Activated naive CD4-positive, alpha-beta T cell treated with anti-CD3 and anti-CD28 coated beads, Interleukin-2, amount 50 U/mL, for 72 hours (primary cell): ENCODE measurements at regions not wholly inside any gene's neighbourhood (a gene's known extent, or its start where the extent isn't known, plus 50 kb on each side); places are given as distances from the start of the nearest gene placed in this dataset.
"Not testable (repeated sequence)": the region's sequence is repeated elsewhere in the genome, so short reads cannot be mapped to it uniquely, and the experiment has no call there.

ENCODE experiments used
- ATAC-seq, 2 donors: fragments of 150-1000 bp; cut with Tn5 transposase; 2 replicates each; pipeline ENCODE4 v1.10.0; 2021; ENCODE audit warnings: mild to moderate bottlenecking in 2 of 2, moderate library complexity in 2 of 2
- DNase-seq, 2 donors: peaks; one replicate each; pipeline ENCODE4 v3.0.0; 2021 to 2022; ENCODE audit warnings: low spot score in 2 of 2
- H3K27ac Mint-ChIP-seq, 2 donors: one replicate each; pipeline ENCODE4 v1.8.0; 2022; ENCODE audit warnings: mild to moderate bottlenecking in 2 of 2, mixed read lengths in 2 of 2
- H3K36me3 Mint-ChIP-seq, 2 donors: one replicate each; pipeline ENCODE4 v1.8.0; 2022; ENCODE audit warnings: mixed read lengths in 2 of 2
- H3K9me3 Mint-ChIP-seq, 2 donors: one replicate each; pipeline ENCODE4 v1.8.0; 2022; ENCODE audit warnings: mixed read lengths in 2 of 2

DNA sequence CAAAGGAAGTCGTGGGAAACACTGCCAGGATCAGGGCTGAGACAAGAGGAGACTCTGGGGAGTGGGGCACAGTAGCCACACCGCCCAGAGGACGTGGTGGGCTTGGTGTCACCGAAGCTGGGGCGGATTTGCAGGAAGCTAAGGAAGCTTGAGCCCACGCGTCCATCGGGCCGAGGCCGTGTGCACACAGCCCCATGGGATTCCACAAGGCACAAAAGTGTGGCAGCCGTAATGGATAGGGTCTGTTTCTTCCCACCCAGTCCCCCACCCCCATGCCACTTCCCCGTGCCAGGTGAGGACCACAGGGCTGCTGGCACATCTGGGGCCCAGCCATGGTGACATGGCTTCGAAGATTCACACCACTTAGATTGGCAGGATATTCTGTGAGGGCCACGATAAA is 153.2 kb upstream of the SPACA7 start:
- ATAC-seq (no peak), DNase-seq (no peak)
- Mint-ChIP-seq H3K27ac (no peak overlapping the region), H3K36me3 (no peaks in the 10 kb centered on the region), H3K9me3 (no peaks in the 10 kb centered on the region)

- not testable (repeated sequence) for H3K9me3 Mint-ChIP-seq, ATAC-seq
These were observed 152.2 kb upstream of the SPACA7 start for GRCh38 chr13:112223929-112224328.

DNA sequence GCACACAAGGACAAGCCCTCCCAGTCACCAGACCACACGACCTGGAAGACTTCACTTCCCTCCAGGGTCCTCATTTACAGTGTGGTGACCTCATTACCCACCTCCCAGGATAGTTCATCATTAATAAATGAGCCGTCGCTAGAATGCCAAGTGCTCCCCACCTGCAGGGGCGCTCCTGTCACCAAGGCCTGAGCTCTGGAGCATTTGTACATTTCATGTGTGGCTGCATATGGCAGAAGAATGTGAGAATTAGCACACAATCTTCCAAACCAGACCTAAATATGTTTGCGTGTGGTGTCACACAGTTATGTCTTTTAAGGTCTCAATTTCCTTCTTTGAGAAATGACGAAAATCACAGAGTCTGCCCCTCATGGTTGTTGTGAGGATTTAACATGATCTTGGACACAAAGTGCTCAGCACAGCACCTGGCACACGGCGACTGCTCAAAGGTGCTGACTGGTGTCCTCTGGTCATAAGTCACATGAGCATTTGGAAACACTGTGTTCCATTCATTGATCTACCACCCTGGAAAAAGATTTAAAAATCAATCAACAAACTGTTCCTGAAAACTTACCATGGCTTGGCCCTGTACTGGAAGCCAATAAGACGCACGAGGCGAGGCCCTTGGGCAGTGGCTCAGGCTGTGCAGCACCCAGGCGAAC is 150.6 kb upstream of the SPACA7 start:
- no peaks in the 10 kb centered on the region for H3K9me3 Mint-ChIP-seq
- ATAC-seq, result no peak
- no peak overlapping the region for H3K27ac Mint-ChIP-seq
- no peaks in the 10 kb centered on the region for H3K36me3 Mint-ChIP-seq
- DNase-seq, result no peak

More at GRCh38 chr13:112223929-112224328, 152.2 kb upstream of the SPACA7 start:
- not testable (repeated sequence) for DNase-seq, H3K36me3 Mint-ChIP-seq, H3K27ac Mint-ChIP-seq

DNA sequence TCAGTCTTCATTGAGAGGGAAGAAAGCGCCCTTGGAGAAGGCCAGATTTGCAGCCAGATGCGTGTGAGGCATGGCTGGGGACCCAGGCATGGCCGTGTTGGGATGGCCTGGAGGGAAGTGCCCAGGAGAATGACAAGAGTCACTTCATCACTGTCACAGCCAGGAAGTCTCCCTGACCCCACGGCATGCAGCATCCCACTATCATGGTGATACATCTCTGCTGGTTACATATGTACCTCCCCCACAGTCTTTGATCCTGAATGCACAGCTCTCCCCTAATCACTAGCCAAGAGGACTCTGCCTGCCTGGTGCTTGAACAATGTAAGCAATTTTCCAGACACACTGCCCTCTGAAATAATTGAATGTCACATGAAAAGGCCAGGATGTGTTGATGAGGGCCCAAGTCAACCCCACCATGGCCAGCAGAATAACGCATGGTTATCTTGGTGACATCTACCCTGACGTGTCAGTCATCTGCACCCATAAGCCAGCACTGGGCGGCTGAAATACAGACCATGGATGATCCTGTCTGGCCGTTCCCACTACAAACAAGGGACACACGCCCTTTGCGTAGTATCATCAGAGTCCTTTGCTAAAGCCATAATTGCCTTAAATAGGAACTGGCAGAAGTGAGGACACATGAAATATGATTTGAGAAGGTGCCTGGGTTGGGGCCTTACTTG is 149.7 kb upstream of the SPACA7 start:
- ATAC-seq, result no peak
- H3K9me3 Mint-ChIP-seq, result no peaks in the 10 kb centered on the region
- H3K27ac Mint-ChIP-seq, result no peak overlapping the region
- DNase-seq, result no peak
- H3K36me3 Mint-ChIP-seq, result no peaks in the 10 kb centered on the region

DNA sequence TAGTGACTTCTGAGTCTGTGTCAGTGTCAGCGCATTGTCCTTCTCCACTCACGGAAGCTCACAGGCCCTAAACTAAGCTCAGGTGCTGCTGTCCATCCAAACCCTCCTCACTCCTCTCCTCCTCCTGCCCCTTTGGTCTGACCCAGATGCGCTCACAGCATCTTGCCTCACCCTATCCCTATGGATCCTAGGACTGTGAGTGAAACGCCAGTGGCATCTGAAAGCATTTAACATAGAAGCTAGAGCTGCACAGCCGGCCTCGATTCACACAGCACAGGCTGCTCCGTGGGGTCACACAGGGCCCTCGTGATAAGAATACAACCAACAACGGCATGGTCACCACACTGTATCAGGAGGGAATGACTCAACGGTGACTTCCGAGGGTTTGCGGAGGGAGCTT is 149.1 kb upstream of the SPACA7 start:
- H3K27ac Mint-ChIP-seq, result no peak overlapping the region
- ATAC-seq (no peak), DNase-seq (no peak)
- H3K9me3 Mint-ChIP-seq, result no peaks in the 10 kb centered on the region
- H3K36me3 Mint-ChIP-seq, result no peaks in the 10 kb centered on the region

DNA sequence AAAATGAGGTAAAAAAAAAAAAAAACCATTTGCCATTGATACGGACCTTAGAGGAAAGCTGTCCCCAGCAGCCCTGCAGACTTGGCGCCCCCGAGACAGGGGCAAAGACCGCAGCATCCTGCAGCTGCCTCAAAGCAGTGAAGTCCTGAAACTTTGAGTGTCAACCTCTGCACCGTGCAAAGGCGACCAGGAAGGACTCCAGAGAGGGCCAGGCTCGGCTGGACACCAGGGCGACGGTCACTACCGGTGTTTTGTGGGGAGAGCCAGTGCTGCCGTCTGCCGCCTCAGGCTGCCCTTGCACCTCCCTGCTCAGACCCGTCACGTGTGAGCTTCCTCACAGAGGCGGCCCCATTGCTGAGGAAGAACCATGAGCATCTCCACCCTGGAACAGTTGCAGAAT is 146.7 kb upstream of the SPACA7 start:
- H3K36me3 Mint-ChIP-seq, result no peaks in the 10 kb centered on the region
- no peak overlapping the region for H3K27ac Mint-ChIP-seq
- ATAC-seq, result no peak
- DNase-seq, result no peak
- H3K9me3 Mint-ChIP-seq, result no peaks in the 10 kb centered on the region

DNA sequence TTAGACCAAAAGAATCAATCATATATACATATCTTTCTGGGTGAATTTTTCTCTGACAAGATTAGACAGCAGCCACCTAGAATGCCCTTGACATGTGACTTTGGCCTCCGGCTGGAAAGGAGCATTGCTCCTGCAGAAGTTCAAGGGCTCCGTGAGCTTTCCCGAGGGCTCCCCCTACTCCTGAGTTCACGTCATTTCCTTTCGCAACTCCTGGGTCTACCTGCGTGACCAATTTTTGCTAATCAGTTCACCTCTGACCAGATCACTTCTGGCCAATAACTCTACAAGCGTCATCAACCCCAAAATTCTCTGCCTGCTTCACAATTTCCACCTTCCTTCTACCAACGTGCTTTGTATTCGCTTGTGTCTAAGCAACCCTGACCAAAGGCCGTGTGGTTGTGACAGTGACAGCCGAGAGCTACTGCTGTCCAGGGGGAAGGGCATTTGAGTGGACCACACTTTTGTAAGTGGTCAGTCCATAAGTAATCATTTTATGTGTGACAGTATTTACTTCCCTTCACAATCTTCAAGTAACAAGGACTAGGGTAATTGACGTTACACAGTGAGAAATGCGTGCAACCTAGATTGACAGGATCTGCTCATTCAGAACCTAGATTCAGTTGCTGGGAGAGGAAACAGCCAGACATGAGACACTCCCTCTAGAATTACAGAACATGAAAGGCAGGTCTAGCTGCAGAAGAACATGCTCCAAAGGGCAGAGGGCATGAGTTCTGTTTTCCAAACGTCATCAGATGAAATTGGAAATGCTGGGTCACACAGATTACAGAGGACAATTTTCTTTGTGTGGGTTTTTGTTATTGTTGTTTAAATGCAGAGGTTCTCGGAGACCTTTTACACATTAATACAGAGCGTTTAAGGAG is 145.9 kb upstream of the SPACA7 start:
- ATAC-seq (no peak), DNase-seq (no peak)
- H3K36me3 Mint-ChIP-seq, result no peaks in the 10 kb centered on the region
- no peak overlapping the region for H3K27ac Mint-ChIP-seq
- H3K9me3 Mint-ChIP-seq, result no peaks in the 10 kb centered on the region

DNA sequence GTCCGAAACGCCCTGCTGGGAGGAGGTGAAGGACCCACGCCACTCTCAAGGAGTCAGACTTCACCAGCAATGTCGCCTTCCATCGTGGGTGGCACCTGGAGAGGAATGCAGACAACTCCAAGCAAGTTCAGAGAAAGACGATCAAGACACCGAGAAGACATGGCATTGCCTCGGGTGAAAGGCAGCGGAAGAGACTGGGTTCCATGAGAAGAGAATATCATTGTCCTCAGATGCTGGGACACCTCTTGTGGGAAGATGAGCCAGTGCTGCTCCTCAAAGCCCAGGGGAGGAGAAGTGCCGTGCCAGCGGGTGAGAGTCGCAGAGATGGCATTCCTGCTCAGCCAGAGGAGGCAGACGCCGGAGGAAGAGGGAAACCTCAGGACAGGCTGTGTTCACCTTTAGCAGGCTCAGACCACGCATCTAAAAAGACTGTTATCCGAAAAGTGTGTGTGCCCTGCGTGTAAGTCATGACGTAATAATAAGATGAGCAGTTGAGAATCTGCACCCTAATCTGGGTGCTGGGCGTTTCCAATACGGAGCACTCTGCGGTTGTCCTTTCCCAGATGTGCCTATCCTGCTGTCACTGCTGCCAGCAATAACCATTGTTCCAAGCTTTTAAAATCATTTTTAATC is 144.6 kb upstream of the SPACA7 start:
- DNase-seq, result no peak
- Mint-ChIP-seq H3K36me3 (no peaks in the 10 kb centered on the region), H3K9me3 (no peaks in the 10 kb centered on the region), H3K27ac (no peak overlapping the region)
- no peak for ATAC-seq

GRCh38 chr13:112233256-112233655 is 142.9 kb upstream of the SPACA7 start:
- DNase-seq (no peak), ATAC-seq (no peak)
- Mint-ChIP-seq H3K36me3 (no peaks in the 10 kb centered on the region), H3K27ac (no peak overlapping the region), H3K9me3 (no peaks in the 10 kb centered on the region)

DNA sequence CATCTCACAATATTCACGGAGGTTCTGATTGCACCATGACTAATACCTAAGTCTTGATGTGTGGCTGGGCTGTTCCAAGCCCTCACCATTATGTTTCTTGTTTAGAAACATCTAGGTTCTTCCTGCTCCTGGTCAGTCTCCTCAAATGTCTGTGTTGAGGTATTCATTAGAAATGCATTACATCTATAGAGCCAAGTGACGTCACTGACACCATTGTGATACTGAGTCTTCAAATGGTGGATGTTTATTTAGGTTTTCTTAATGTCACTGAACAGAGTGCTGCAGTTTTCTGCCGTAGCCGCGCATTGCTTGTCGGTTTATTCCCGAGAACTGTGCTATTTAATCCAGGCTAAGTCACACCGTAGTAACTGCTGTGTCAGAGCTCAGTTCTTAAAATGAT is 142.4 kb upstream of the SPACA7 start:
- DNase-seq, result no peak
- H3K9me3 Mint-ChIP-seq, result no peaks in the 10 kb centered on the region
- H3K36me3 Mint-ChIP-seq, result no peaks in the 10 kb centered on the region
- no peak for ATAC-seq
- no peak overlapping the region for H3K27ac Mint-ChIP-seq

DNA sequence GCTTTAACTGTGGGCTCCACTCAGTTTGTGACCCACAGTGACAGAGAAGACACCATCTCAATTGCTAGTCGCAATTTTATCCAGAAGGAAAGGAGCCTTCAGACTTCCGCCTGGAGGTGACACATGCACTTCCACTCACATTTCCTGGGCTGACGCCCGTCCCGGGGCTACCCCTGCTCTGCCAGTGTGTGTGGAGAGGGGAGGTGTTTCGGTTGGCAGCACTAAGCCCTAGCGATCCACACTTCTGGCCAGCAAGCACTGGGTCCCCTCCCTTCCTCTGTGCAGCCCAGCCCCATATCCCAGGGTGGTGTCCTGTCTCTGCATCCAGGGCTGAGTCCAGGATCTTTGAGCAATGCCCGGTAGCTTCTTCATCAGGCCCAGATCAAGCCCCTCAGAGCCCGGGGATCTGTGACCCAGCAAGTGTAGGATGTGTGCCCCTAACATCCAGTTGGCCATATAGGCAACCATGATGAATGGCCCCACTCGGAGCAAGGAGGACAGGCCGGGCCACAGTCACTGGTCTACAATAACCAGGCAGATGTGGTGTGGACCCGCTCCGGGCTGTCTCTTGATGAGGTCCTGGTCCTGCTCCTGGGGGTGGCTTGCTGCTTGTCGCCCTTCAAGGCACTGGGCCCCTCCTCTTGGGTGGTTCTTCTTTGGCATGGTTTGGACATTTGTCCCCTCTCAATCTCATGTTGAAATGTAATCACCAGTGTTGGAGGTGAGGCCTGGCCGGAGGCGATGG is 141.9 kb upstream of the SPACA7 start:
- no peaks in the 10 kb centered on the region for H3K9me3 Mint-ChIP-seq
- H3K27ac Mint-ChIP-seq, result no peak overlapping the region
- DNase-seq (no peak), ATAC-seq (no peak)
- H3K36me3 Mint-ChIP-seq, result no peaks in the 10 kb centered on the region

GRCh38 chr13:112236016-112236415 is 140.1 kb upstream of the SPACA7 start:
- ATAC-seq (no peak), DNase-seq (no peak)
- Mint-ChIP-seq H3K27ac (no peak overlapping the region), H3K36me3 (no peaks in the 10 kb centered on the region), H3K9me3 (no peaks in the 10 kb centered on the region)

GRCh38 chr13:112236539-112237197 is 139.5 kb upstream of the SPACA7 start:
- no peak for ATAC-seq
- no peaks in the 10 kb centered on the region for H3K9me3 Mint-ChIP-seq
- DNase-seq, result no peak
- no peaks in the 10 kb centered on the region for H3K36me3 Mint-ChIP-seq
- H3K27ac Mint-ChIP-seq, result no peak overlapping the region

GRCh38 chr13:112238436-112238995 is 137.6 kb upstream of the SPACA7 start:
- Mint-ChIP-seq H3K27ac (no peak overlapping the region), H3K36me3 (no peaks in the 10 kb centered on the region), H3K9me3 (no peaks in the 10 kb centered on the region)
- DNase-seq (no peak), ATAC-seq (no peak)

DNA sequence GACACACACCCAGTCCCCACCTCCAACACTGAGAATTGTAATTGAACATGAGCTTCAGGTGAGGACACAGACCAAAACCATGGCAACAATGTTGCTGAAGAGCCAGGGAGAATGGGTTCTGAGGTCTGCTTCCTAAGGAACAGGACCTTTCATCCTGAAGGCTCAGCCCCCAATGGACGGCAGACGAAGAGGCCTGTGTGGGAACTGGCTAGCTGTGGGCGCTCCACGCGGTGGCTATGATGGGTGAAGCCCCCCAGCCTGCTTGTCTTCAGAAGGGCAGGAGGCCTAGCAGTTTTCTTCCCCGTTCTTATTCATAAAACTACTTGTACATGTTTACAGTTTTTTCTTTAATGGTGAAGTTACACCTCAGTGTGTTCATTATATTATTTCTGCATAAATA is 136.1 kb upstream of the SPACA7 start:
- no peak overlapping the region for H3K27ac Mint-ChIP-seq
- H3K36me3 Mint-ChIP-seq, result no peaks in the 10 kb centered on the region
- DNase-seq, result no peak
- no peak for ATAC-seq
- no peaks in the 10 kb centered on the region for H3K9me3 Mint-ChIP-seq

- Mint-ChIP-seq H3K27ac (no peak overlapping the region), H3K9me3 (no peaks in the 10 kb centered on the region), H3K36me3 (no peaks in the 10 kb centered on the region)
- DNase-seq (no peak), ATAC-seq (no peak)
These were observed 134.9 kb upstream of the SPACA7 start for GRCh38 chr13:112241288-112241687.
